ENCODE measurements at regions not wholly inside any gene's neighbourhood (a gene's known extent, or its start where the extent isn't known, plus 50 kb on each side); places are given as distances from the start of the nearest gene placed in this dataset.

- Histone ChIP-seq H3K36me3 (ENCODE audit: control insufficient read depth, insufficient read depth, low read length) (no peaks in the 10 kb centered on the region), H3K9me3 (ENCODE audit: control insufficient read depth, low read length) (no peaks in the 10 kb centered on the region), H3K9ac (ENCODE audit: extremely low read depth, low read length, poor library complexity, severe bottlenecking) (no peak overlapping the region), H3K4me1 (ENCODE audit: control insufficient read depth, insufficient read depth, low read length) (no peaks in the 10 kb centered on the region), H3K27me3 (ENCODE audit: control insufficient read depth, insufficient read depth, low read length, poor library complexity, severe bottlenecking) (peaks cover 6% of the 10 kb centered on the region), H3K4me3 (ENCODE audit: low read length) (no peak overlapping the region), H3K27ac (ENCODE audit: low read depth, low read length) (no peak overlapping the region)
- Mint-ChIP-seq H3K36me3 (ENCODE audit: low read depth) (no peaks in the 10 kb centered on the region), H3K4me1 (no peaks in the 10 kb centered on the region), H3K9me3 (no peaks in the 10 kb centered on the region), H3K4me3 (no peak overlapping the region), H3K27ac (no peak overlapping the region), H3K27me3 (ENCODE audit: insufficient read depth) (peaks cover 22% of the 10 kb centered on the region)
- WGBS, 2 experiments (ENCODE audit: insufficient coverage in 1 of 2, insufficient read length in 1 of 2), result 91 to 94% methylated on average over 2 to 4 of the region's 4 CpGs
- no peak for DNase-seq
- no peak for TF ChIP-seq CTCF (conservative IDR thresholded peaks at IDR 0.05)
Measured at GRCh38 chr16:80273635-80274538, 266.9 kb upstream of the DYNLRB2 start.

- Histone ChIP-seq H3K36me3 (ENCODE audit: control insufficient read depth, insufficient read depth, low read length) (no peaks in the 10 kb centered on the region), H3K4me1 (ENCODE audit: control insufficient read depth, insufficient read depth, low read length) (no peaks in the 10 kb centered on the region), H3K27ac (ENCODE audit: low read depth, low read length) (no peak overlapping the region), H3K27me3 (ENCODE audit: control insufficient read depth, insufficient read depth, low read length, poor library complexity, severe bottlenecking) (no peaks in the 10 kb centered on the region), H3K9me3 (ENCODE audit: control insufficient read depth, low read length) (no peaks in the 10 kb centered on the region), H3K9ac (ENCODE audit: extremely low read depth, low read length, poor library complexity, severe bottlenecking) (no peak overlapping the region), H3K4me3 (ENCODE audit: low read length) (no peak overlapping the region)
- WGBS, 2 experiments (ENCODE audit: insufficient coverage in 1 of 2, insufficient read length in 1 of 2), result 88 to 100% methylated on average over 1 to 2 of the region's 2 CpGs
- Mint-ChIP-seq H3K27me3 (ENCODE audit: insufficient read depth) (no peaks in the 10 kb centered on the region), H3K4me1 (peaks cover 3% of the 10 kb centered on the region), H3K9me3 (no peaks in the 10 kb centered on the region), H3K4me3 (no peak overlapping the region), H3K27ac (no peak overlapping the region), H3K36me3 (ENCODE audit: low read depth) (no peaks in the 10 kb centered on the region)
- TF ChIP-seq CTCF (conservative IDR thresholded peaks at IDR 0.05), result no peak
- no peak for DNase-seq
Measured at GRCh38 chr16:80265624-80266306, 275.0 kb upstream of the DYNLRB2 start.

- no peak overlapping the region for H3K4me3 ChIP-seq (ENCODE audit: low read length)
- no peaks in the 10 kb centered on the region for H3K9me3 Mint-ChIP-seq
- no peak overlapping the region for H3K27ac ChIP-seq (ENCODE audit: low read depth, low read length)
- no peaks in the 10 kb centered on the region for H3K36me3 ChIP-seq (ENCODE audit: control insufficient read depth, insufficient read depth, low read length)
- no peaks in the 10 kb centered on the region for H3K27me3 ChIP-seq (ENCODE audit: control insufficient read depth, insufficient read depth, low read length, poor library complexity, severe bottlenecking)
- no peak for DNase-seq
- 97 to 100% methylated on average over 2 to 5 of the region's 6 CpGs for WGBS, 2 experiments (ENCODE audit: insufficient coverage in 1 of 2, insufficient read length in 1 of 2)
- no peak for TF ChIP-seq CTCF (conservative IDR thresholded peaks at IDR 0.05)
- peaks cover 5% of the 10 kb centered on the region for H3K4me1 Mint-ChIP-seq
- H3K4me3 Mint-ChIP-seq, result no peak overlapping the region
- H3K27ac Mint-ChIP-seq, result no peak overlapping the region
- H3K9ac ChIP-seq (ENCODE audit: extremely low read depth, low read length, poor library complexity, severe bottlenecking), result no peak overlapping the region
- H3K36me3 Mint-ChIP-seq (ENCODE audit: low read depth), result no peaks in the 10 kb centered on the region
- H3K4me1 ChIP-seq (ENCODE audit: control insufficient read depth, insufficient read depth, low read length), result no peaks in the 10 kb centered on the region
- H3K9me3 ChIP-seq (ENCODE audit: control insufficient read depth, low read length), result no peaks in the 10 kb centered on the region
- H3K27me3 Mint-ChIP-seq (ENCODE audit: insufficient read depth), result peaks cover 3% of the 10 kb centered on the region
Measured at GRCh38 chr16:80263848-80264694, 276.7 kb upstream of the DYNLRB2 start.
